SK-N-SH (cell line): ENCODE measurements at regions not wholly inside any gene's neighbourhood (a gene's known extent, or its start where the extent isn't known, plus 50 kb on each side); places are given as distances from the start of the nearest gene placed in this dataset.

Source experiments
- CTCF ChIA-PET: fragments of 300-600, 350-600 bp; formaldehyde crosslinking; extraction: SDS; loops from one replicate; lab custom pipeline; 2021; lab: Yijun Ruan, JAX
- POLR2A ChIA-PET: fragments of 350-600 bp; sonication (Branson Sonifier 250); formaldehyde crosslinking; extraction: SDS; loops from one replicate; lab custom pipeline; 2020; ENCODE audit warnings: antibody characterized with exemption, inconsistent platforms; lab: Yijun Ruan, JAX
- DNase-seq: peaks from one replicate; pipeline ENCODE4 v3.0.0; 2012
- H2AFZ ChIP-seq: fragments of 200-600 bp; sonication (generic); 2 replicates; pipeline ENCODE4 v1.8.1; 2016; ENCODE audit warnings: antibody characterized with exemption, mild to moderate bottlenecking, low read depth
- H3F3A ChIP-seq: fragments of 200-600 bp; sonication (generic); replicated peaks from 2 replicates; pipeline ENCODE3; 2016; ENCODE audit warnings: antibody characterized with exemption, mild to moderate bottlenecking; ENCODE audit not compliant: insufficient read depth
- H3K27ac ChIP-seq, 2 experiments: fragments of 200-500 bp in 1 of 2; fragments of 200-600 bp in 1 of 2; sonication (Bioruptor generic) in 1 of 2; sonication (generic), shearing (Covaris generic) in 1 of 2; 2 replicates each; pipeline versions ENCODE4 v1.5.1 to v1.6.1; 2014 to 2016; ENCODE audit warnings: low read depth in 2 of 2, inconsistent platforms in 1 of 2, low read length in 1 of 2, mild to moderate bottlenecking in 1 of 2, mixed read lengths in 1 of 2
- H3K27me3 ChIP-seq: fragments of 200-600 bp; sonication (generic), shearing (Covaris generic); 2 replicates; pipeline ENCODE4 v1.6.1; 2016; ENCODE audit warnings: mixed run types; ENCODE audit not compliant: insufficient read depth
- H3K36me3 ChIP-seq, 2 experiments: fragments of 200-500 bp in 1 of 2; fragments of 200-600 bp in 1 of 2; sonication (Bioruptor generic) in 1 of 2; sonication (generic) in 1 of 2; replicated peaks in 1 of 2; 2 replicates each; pipeline versions ENCODE3 to v1.5.1; 2014 to 2016; ENCODE audit warnings: low read length in 1 of 2, mild to moderate bottlenecking in 1 of 2; ENCODE audit not compliant: insufficient read depth in 2 of 2, control insufficient read depth in 1 of 2
- H3K4me1 ChIP-seq, 2 experiments: fragments of 200-500 bp in 1 of 2; fragments of 200-600 bp in 1 of 2; sonication (Bioruptor generic) in 1 of 2; sonication (generic), shearing (Covaris generic) in 1 of 2; 2 replicates each; pipeline versions ENCODE4 v1.5.1 to v1.6.1; 2014 to 2016; ENCODE audit warnings: low read depth in 1 of 2, low read length in 1 of 2, mixed run types in 1 of 2; ENCODE audit not compliant: insufficient read depth in 2 of 2, control insufficient read depth in 1 of 2
- H3K4me2 ChIP-seq: fragments of 200-600 bp; sonication (generic), shearing (Covaris generic); 2 replicates; pipeline ENCODE4 v1.6.1; 2017; ENCODE audit warnings: mixed run types
- H3K4me3 ChIP-seq, 2 experiments: fragments of 200-500 bp in 1 of 2; fragments of 200-600 bp in 1 of 2; sonication (Bioruptor generic) in 1 of 2; sonication (generic), shearing (Covaris generic) in 1 of 2; 2 replicates each; pipeline versions ENCODE4 v1.5.1 to v1.8.1; 2014 to 2016; ENCODE audit warnings: low read depth in 2 of 2, inconsistent platforms in 1 of 2, low read length in 1 of 2, mild to moderate bottlenecking in 1 of 2, mixed read lengths in 1 of 2, moderate library complexity in 1 of 2
- H3K79me2 ChIP-seq: fragments of 200-600 bp; sonication (generic); 2 replicates; pipeline ENCODE4 v1.8.1; 2017; ENCODE audit warnings: mild to moderate bottlenecking; ENCODE audit not compliant: insufficient read depth
- H3K9ac ChIP-seq: fragments of 200-600 bp; sonication (generic); 2 replicates; pipeline ENCODE4 v1.6.1; 2017; ENCODE audit warnings: mixed run types
- H3K9me2 ChIP-seq: fragments of 200-600 bp; sonication (generic); 2 replicates; pipeline ENCODE4 v1.6.1; 2017; ENCODE audit warnings: mixed run types
- H3K9me3 ChIP-seq: fragments of 200-600 bp; sonication (generic); 2 replicates; pipeline ENCODE4 v1.6.1; 2017; ENCODE audit warnings: mixed run types, mild to moderate bottlenecking, moderate library complexity
- H4K20me1 ChIP-seq: fragments of 200-600 bp; sonication (generic); 2 replicates; pipeline ENCODE4 v1.6.1; 2017; ENCODE audit warnings: mild to moderate bottlenecking, mixed run types; ENCODE audit not compliant: insufficient read depth
- CTCF ChIP-seq: fragments of 200-600 bp; sonication (generic); IDR thresholded peaks from 2 replicates; pipeline ENCODE4 v1.6.1; 2017; ENCODE audit warnings: antibody characterized with exemption, mild to moderate bottlenecking, moderate library complexity
- EP300 ChIP-seq, 2 experiments: IDR thresholded peaks; 2 replicates each; pipeline versions ENCODE4 v1.4.0 to v1.6.1; 2012; ENCODE audit warnings: borderline replicate concordance in 1 of 2, low read depth in 1 of 2, low read length in 1 of 2
- EZH2phosphoT487 ChIP-seq: fragments of 200-600 bp; sonication (generic); IDR thresholded peaks from 2 replicates; pipeline ENCODE4 v1.6.1; 2017; ENCODE audit warnings: low read depth, mixed run types, mild to moderate bottlenecking, antibody characterized with exemption, moderate library complexity, borderline replicate concordance
- FOSL2 ChIP-seq: IDR thresholded peaks from 2 replicates; pipeline ENCODE4 v1.4.0; 2012; ENCODE audit warnings: low read depth, mild to moderate bottlenecking, moderate library complexity, borderline replicate concordance
- FOXJ3 ChIP-seq: sonication (generic); formaldehyde crosslinking; IDR thresholded peaks from 2 replicates; pipeline ENCODE4 v1.5.1; 2020; ENCODE audit warnings: mild to moderate bottlenecking, missing genetic modification reagents
- GABPA ChIP-seq: IDR thresholded peaks from 2 replicates; pipeline ENCODE4 v1.4.0; 2012; ENCODE audit warnings: low read depth, mild to moderate bottlenecking
- JUND ChIP-seq: IDR thresholded peaks from 2 replicates; pipeline ENCODE4 v1.4.0; 2012
- NRF1 ChIP-seq: IDR thresholded peaks from 2 replicates; pipeline ENCODE4 v1.6.1; 2012; ENCODE audit warnings: low read depth, mild to moderate bottlenecking, low read length
- PBX3 ChIP-seq: IDR thresholded peaks from 2 replicates; pipeline ENCODE4; 2012
- REST ChIP-seq: IDR thresholded peaks from 2 replicates; pipeline ENCODE4 v1.6.1; 2012; ENCODE audit warnings: mild to moderate bottlenecking, low read depth, low read length, moderate library complexity
- RFX5 ChIP-seq: IDR thresholded peaks from 2 replicates; pipeline ENCODE4 v1.6.1; 2012; ENCODE audit warnings: mild to moderate bottlenecking, improper control_type of control experiment, low read length
- SIN3A ChIP-seq: IDR thresholded peaks from 2 replicates; pipeline ENCODE4 v1.6.1; 2012; ENCODE audit warnings: low read depth, mild to moderate bottlenecking, low read length, moderate library complexity, borderline replicate concordance
- SMC3 ChIP-seq: IDR thresholded peaks from 2 replicates; pipeline ENCODE4 v1.6.1; 2012; ENCODE audit warnings: low read depth, low read length, improper control_type of control experiment
- TEAD4 ChIP-seq: IDR thresholded peaks from 2 replicates; pipeline ENCODE4 v1.4.0; 2012; ENCODE audit warnings: mild to moderate bottlenecking, borderline replicate concordance; ENCODE audit not compliant: insufficient read depth
- USF1 ChIP-seq: IDR thresholded peaks from 2 replicates; pipeline ENCODE4 v1.4.0; 2012; ENCODE audit warnings: low read depth, borderline replicate concordance
- USF2 ChIP-seq: fragments of 150-350 bp; IDR thresholded peaks from 2 replicates; pipeline ENCODE4 v1.6.1; 2017; ENCODE audit warnings: antibody characterized with exemption, low read length, low read depth, borderline replicate concordance
- YY1 ChIP-seq: IDR thresholded peaks from 2 replicates; pipeline ENCODE4 v1.4.0; 2012; ENCODE audit warnings: low read depth, mild to moderate bottlenecking
- ZBTB33 ChIP-seq: IDR thresholded peaks from 2 replicates; pipeline ENCODE4 v1.4.0; 2012; ENCODE audit warnings: low read depth, borderline replicate concordance
- whole genome bisulfite sequencing: methylation state at CpG from one replicate; pipeline ENCODE4 v1.1.6; 2017; ENCODE audit warnings: low lambda C conversion rate; 5-methylcytosine and 5-hydroxymethylcytosine counted together

- POLR2A ChIA-PET = no interaction called here
- no peak for TF ChIP-seq EP300 (IDR thresholded peaks at IDR 0.05; ENCODE audit: borderline replicate concordance in 1 of 2, low read depth in 1 of 2, low read length in 1 of 2)
- no peak for TF ChIP-seq SIN3A
- no peak for TF ChIP-seq EZH2phosphoT487
- no peak for TF ChIP-seq GABPA
- no peak for TF ChIP-seq SMC3
- no peak for TF ChIP-seq PBX3
- TF ChIP-seq FOXJ3 (CRISPR knock-in tag) = no peak
- Histone ChIP-seq H2AFZ (no peak overlapping the region), H4K20me1 (no peaks in the 10 kb centered on the region), H3K4me1 (peaks cover 8 to 12% of the 10 kb centered on the region in 2 experiments; a peak in 3 of 4 replicates), H3K9me3 (no peaks in the 10 kb centered on the region), H3K9ac (no peak overlapping the region), H3K4me2 (no peak overlapping the region), H3K27ac (no peak overlapping the region), H3K79me2 (no peaks in the 10 kb centered on the region), H3K4me3 (no peak overlapping the region), H3K27me3 (no peaks in the 10 kb centered on the region), H3K9me2 (no peaks in the 10 kb centered on the region), H3K36me3 (no peaks in the 10 kb centered on the region), H3F3A (peaks cover 4% of the 10 kb centered on the region)
- CTCF ChIA-PET = no interaction called here
- WGBS = 70% methylated on average over 6 of the region's 6 CpGs
- no peak for DNase-seq
Observed at GRCh38 chr9:88193766-88194165, 55.5 kb upstream of the SPATA31C2 start.

- Histone ChIP-seq H3K4me3 (no peak overlapping the region), H3K36me3 (no peaks in the 10 kb centered on the region), H4K20me1 (no peaks in the 10 kb centered on the region), H3K9ac (no peak overlapping the region), H3K27me3 (no peaks in the 10 kb centered on the region), H3K27ac (no peak overlapping the region), H3K9me3 (no peaks in the 10 kb centered on the region), H3K79me2 (no peaks in the 10 kb centered on the region), H3F3A (no peaks in the 10 kb centered on the region), H3K4me2 (no peak overlapping the region), H3K4me1 (no peaks in the 10 kb centered on the region; a peak in 1 of 4 replicates), H3K9me2 (no peaks in the 10 kb centered on the region), H2AFZ (no peak overlapping the region)
- DNase-seq = no peak
- ChIA-PET POLR2A (no interaction called here), CTCF (no interaction called here)
- WGBS = 42% methylated on average over 2 of the region's 2 CpGs
- no peak for TF ChIP-seq CTCF
- no peak for TF ChIP-seq RFX5
- TF ChIP-seq USF2 = no peak
- no peak for TF ChIP-seq EZH2phosphoT487
- no peak for TF ChIP-seq JUND
- TF ChIP-seq ZBTB33 = no peak
- no peak for TF ChIP-seq USF1
- TF ChIP-seq REST = no peak
- TF ChIP-seq FOSL2 = no peak
- TF ChIP-seq TEAD4 = no peak
- TF ChIP-seq NRF1 = no peak
- TF ChIP-seq YY1 = no peak
Observed at GRCh38 chr9:88191456-88191855, 53.2 kb upstream of the SPATA31C2 start.
